Chondrocyte (in vitro differentiated cells): ENCODE measurements at regions not wholly inside any gene's neighbourhood (a gene's known extent, or its start where the extent isn't known, plus 50 kb on each side); places are given as distances from the start of the nearest gene placed in this dataset. TPM values are rescaled to one million over a fixed set of nuclear protein-coding genes. Genes with fewer than 3 reads are reported as not detected.

Source experiments
- DNase-seq: peaks from one replicate; pipeline ENCODE4 v3.0.0; 2021; ENCODE audit warnings: mixed read lengths, low spot score
- H3K27ac Mint-ChIP-seq: one replicate; pipeline ENCODE4 v1.8.0; 2021; ENCODE audit warnings: mild to moderate bottlenecking, moderate library complexity, mixed read lengths; ENCODE audit not compliant: unreplicated experiment
- H3K27me3 Mint-ChIP-seq: 2 replicates; pipeline ENCODE4 v1.8.0; 2021; ENCODE audit warnings: low read depth, mixed read lengths
- H3K36me3 Mint-ChIP-seq: 2 replicates; pipeline ENCODE4 v1.8.0; 2021; ENCODE audit warnings: low read depth, mixed read lengths
- H3K4me1 Mint-ChIP-seq: 2 replicates; pipeline ENCODE4 v1.8.0; 2021; ENCODE audit warnings: low read depth, mild to moderate bottlenecking, mixed read lengths
- H3K4me3 Mint-ChIP-seq: one replicate; pipeline ENCODE4 v1.8.0; 2021; ENCODE audit warnings: mild to moderate bottlenecking, moderate library complexity, mixed read lengths; ENCODE audit not compliant: unreplicated experiment
- H3K9me3 Mint-ChIP-seq: 2 replicates; pipeline ENCODE4 v1.8.0; 2021; ENCODE audit warnings: low read depth, mixed read lengths
- microRNA-seq: library from miRNA; unstranded; fragments of <30 nt; microRNA quantifications from one replicate; pipeline ENCODE4 v1.2.0, GENCODE V29; 2020; ENCODE audit warnings: borderline number of aligned reads
- TF ChIP-seq, protein P1 (sequence below): fragments of 200-600 bp; sonication (generic); IDR thresholded peaks from 2 replicates; pipeline ENCODE4 v1.5.0; 2021; ENCODE audit warnings: antibody characterized with exemption, mild to moderate bottlenecking, moderate library complexity

DNA sequence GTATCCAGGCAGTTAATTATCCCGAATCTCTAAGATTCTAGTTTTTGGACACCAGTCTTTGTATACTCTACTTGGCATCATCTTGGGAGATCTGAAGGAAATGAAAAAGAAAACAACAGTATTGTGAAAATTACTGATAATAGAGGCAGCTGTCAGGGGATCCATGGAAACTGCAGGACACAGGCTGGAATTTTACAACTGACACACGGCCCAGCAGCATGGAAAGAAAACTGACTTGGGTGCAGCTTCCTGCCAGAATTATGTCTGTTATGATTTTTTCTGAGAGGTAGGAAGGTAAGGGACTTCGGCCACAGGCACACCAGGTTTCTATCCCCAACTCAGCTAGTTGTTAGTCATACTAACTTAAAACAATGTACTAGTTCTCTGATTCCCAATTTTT lies 57.7 kb upstream of the ERBB4 start:
- H3K36me3 Mint-ChIP-seq, result no peaks in the 10 kb centered on the region
- no peak for DNase-seq
- TF ChIP-seq, protein P1, sequence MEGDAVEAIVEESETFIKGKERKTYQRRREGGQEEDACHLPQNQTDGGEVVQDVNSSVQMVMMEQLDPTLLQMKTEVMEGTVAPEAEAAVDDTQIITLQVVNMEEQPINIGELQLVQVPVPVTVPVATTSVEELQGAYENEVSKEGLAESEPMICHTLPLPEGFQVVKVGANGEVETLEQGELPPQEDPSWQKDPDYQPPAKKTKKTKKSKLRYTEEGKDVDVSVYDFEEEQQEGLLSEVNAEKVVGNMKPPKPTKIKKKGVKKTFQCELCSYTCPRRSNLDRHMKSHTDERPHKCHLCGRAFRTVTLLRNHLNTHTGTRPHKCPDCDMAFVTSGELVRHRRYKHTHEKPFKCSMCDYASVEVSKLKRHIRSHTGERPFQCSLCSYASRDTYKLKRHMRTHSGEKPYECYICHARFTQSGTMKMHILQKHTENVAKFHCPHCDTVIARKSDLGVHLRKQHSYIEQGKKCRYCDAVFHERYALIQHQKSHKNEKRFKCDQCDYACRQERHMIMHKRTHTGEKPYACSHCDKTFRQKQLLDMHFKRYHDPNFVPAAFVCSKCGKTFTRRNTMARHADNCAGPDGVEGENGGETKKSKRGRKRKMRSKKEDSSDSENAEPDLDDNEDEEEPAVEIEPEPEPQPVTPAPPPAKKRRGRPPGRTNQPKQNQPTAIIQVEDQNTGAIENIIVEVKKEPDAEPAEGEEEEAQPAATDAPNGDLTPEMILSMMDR, result no peak
- H3K4me3 Mint-ChIP-seq, result no peak overlapping the region
- H3K27ac Mint-ChIP-seq, result no peak overlapping the region
- H3K27me3 Mint-ChIP-seq, result peaks cover 4% of the 10 kb centered on the region
- no peaks in the 10 kb centered on the region for H3K9me3 Mint-ChIP-seq
- H3K4me1 Mint-ChIP-seq, result no peaks in the 10 kb centered on the region

DNA sequence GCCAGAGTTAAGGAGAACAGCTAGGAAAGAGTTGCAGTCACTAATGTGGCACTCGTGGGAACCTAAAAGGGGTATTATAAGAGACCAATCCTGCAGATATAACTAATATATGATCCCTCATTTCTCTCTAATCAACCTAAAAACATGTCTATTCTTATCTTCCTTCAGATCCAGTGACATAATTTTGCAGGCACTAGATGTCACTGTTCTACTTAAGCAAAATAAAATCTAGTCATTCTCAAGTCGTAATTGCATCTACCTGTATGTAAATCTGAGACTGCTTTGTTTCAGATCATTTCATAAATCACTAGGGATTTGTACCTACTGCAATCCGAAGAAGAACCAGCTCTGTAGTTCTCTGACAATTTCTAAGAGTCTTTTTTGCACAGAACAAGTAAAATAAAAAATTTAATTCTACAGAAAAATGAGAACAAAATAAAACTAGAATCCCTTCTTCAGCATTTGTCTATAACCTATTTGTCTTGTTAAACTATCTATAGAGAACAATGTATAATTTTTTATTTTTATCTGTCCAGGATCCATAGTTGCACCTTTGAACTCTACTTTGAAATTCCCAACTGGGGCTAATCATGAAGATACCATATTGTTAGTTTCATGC lies 56.5 kb upstream of the ERBB4 start:
- peaks cover 8% of the 10 kb centered on the region for H3K27me3 Mint-ChIP-seq
- no peak for DNase-seq

DNA sequence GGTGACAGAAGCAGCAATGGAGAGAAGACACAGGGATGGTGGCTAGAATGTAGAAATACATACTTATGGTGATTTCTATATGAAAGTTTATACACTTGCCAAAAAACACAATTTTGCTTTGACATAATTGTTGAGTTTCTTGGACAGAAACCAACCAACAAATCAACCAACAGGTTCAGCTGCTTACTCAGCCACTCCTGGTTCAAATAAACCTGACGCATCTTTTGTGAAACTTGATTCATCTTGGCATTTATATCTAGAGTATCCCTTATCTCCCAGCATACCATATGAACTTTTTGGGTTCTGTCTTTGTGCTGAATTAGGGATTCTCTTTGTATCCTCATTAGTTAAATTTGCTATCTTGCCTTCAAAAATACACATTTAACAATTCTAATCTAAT lies 54.1 kb upstream of the ERBB4 start:
- TF ChIP-seq, protein P1, result no peak
- Mint-ChIP-seq H3K27me3 (peaks cover 11% of the 10 kb centered on the region), H3K27ac (no peak overlapping the region), H3K4me3 (no peak overlapping the region), H3K36me3 (no peaks in the 10 kb centered on the region), H3K9me3 (no peaks in the 10 kb centered on the region), H3K4me1 (no peaks in the 10 kb centered on the region)
- no peak for DNase-seq

More for the DNA sequence above, 56.5 kb upstream of the ERBB4 start:
- Mint-ChIP-seq H3K27ac (no peak overlapping the region), H3K9me3 (no peaks in the 10 kb centered on the region), H3K4me3 (no peak overlapping the region), H3K36me3 (no peaks in the 10 kb centered on the region), H3K4me1 (no peaks in the 10 kb centered on the region)
- TF ChIP-seq, protein P1, result peak; percentile 75

Small RNAs in the stretch of these regions (microRNA-seq; reads per million reads assigned to microRNA genes)
- gene MIR4776-1 (not detected), gene MIR4776-2 (not detected)
